Lung microvascular endothelial cell (primary cell): ENCODE measurements at regions not wholly inside any gene's neighbourhood (a gene's known extent, or its start where the extent isn't known, plus 50 kb on each side); places are given as distances from the start of the nearest gene placed in this dataset.

Source experiments
- DNase-seq, 2 donors: peaks; one replicate each; pipeline versions ENCODE4 v3.0.0 to v3.0.0-alpha.2; 2010; ENCODE audit warnings: low read depth in 2 of 2

DNA sequence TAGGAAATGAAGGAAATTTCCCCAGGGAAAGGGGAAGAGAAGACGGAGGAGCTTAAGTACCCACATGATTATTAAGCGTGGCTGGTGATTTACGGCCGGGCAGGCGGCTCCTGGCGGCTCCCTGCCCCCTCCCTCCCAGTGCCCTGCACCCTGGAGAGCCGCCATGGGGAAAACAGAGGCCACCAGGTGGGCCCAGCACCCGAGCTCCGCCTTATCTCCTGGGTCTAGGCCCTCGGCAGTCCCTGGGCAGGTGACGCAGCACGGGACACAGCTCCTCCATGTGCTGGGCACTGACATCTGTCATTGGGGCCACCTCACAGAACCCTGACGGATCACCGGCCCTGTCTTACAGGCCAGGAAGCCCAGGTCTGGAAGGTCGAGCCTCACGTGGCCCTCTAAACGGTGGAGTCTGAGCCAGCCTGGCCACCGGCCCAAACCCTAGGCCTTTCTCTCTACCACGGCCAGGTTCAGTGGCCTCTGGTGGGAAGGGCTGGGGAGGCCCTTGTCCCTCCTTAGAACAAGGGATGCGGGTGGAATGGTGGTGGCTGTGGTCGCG lies 60.2 kb upstream of the PPARA start:
- DNase-seq: peak; percentile 63 to 86

DNA sequence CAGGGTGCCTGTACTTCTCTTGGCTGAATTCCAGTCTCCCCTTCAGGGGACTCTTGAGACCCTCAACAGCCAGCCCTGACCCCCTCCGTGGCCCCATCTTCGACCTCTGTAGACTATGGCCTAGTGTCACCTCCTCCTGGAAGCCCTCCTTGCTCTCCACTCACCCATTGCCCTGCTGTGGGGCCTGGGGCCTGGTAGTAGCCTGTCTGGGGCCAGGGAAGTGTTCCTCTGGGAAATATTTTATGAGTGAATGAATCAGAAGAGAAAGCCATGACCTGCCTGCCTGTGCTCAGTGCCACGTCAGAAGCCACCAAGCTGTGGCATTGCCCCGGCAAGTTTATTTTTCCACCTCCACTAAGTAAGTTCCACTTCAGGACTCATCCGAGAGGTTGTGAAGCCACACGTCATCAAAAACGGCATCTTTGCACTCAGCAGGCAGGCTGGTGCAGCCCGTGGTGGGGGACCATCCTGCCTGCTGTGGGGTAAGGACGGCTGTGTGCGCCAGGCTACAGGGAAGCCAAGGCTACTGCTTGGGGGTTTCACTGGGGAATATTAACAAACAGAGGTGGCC lies 59.6 kb upstream of the PPARA start:
- peak in 1 of 2 donors; percentile 52 for DNase-seq

DNA sequence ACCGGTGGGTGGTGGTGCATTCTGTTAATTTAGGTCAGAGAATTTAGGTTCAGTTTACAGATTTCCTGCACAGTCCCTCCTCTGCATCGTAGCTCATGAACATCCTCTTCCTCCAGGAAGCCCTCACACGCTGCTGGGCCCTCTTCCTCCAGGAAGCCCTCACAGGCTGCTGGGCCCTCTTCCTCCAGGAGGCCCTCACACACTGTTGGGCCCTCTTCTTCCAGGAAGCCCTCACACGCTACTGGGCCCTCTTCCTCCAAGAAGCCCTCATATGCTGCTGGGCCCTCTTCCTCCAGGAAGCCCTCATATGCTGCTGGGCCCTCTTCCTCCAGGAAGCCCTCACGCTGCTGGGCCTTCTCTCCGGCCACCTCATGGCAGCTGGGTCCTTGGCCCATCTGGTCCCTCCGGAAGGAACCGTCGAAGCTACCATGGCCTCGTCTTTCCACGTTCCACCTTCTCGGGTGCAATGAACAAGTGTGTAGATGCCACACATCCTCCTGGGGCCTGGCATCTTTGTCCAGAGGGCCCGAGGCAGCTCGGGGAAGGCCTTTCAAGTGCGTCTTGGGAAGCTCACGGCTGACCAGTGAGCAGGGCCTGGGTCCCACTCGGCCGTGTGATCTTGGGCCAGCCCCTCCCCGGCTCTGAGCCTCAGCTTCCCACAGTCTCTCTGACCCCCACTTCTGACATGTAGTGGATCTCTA lies 58.9 kb upstream of the PPARA start:
- no peak for DNase-seq

DNA sequence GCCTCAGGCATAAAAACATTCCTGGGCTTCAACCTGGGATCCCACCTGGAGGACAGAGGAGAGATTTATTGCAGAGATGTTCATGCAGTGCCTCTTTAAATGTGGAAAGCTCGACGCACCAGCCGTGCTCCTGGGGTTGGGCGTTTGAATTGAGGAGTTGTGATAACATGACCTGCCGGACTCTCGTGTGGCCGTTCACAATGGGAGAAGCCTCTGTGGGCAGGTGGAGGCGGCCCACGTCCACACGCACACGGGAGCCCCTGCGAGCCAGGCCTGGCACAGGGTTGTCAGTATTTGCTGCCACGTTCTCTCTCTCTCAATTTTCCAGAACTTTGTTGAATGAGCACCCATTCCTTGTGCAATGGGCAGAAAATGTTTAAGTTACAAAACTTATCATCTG lies 58.3 kb upstream of the PPARA start:
- no peak for DNase-seq

DNA sequence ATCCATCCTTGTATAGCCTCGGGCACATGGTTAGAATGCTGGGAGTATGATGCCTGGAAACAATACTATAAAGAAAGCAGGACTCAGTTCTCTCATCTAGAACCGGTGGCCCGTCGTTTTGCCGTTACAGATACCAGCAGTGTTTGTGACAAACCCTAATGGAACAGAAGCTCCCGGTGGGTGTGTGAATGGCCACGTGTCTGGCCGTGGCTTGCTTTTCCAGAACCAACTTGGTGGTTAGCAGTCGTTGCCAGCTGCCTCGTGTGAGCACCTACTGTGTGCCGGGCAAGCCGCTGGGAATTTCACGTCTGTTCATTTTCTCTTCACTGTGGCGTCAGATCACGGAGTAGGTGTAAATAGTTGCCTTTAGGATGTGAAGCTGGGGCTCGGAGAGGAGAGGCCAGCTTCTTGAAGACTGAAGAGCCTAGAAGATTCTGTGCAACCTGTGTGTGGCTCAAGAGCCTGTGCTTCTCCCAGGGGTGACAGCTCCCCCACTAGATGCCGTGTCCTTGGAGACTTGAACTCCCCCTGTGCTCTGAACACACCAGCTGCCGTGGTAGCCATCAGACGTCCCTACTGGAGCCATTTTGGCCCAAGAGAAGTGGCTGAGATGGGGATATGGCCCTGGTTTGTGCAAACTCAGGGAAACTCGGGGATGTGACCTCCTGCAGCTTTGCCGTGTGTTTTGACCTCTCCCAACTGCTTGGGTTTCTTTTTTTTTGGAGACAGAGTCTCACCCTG lies 57.5 kb upstream of the PPARA start:
- DNase-seq: no peak

DNA sequence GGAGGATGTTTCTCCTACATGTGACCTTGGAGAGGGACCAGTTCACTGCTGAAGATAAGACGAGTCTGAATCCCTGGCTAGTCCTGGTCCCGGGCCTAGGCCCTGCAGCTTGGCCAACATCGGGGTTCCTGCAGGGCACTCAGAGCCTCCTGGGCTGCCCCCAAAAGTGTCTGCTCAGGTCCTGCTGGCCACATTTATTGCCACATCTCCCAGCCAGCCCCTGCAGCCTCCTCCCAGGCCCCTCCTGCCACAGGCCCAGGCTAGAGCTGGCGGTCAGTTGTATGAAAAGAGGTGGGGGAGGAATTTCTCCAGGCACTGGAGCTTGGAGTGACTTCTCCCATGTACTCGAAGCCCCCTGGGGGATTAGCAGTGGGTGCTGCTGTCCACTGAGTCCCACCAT lies 56.5 kb upstream of the PPARA start:
- no peak for DNase-seq

DNA sequence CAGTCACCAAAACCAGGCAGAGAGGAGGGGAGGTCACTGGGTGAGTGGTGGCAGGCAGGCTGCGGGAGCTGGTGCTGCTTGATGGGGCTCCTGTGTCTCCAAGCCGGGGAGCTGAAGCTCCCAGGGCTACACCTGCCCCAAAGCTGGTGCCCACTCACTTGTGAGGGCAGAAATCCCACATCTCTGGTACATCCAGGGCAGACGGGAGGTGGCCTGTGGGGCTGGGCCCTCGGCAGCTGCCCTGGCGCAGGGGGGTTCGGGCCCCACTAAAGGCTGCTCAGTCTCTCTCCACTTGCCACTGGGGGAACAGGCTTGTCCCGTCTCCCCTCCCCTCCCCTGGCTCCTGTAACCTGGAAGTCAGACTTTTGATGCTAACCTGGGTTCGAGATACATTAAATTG lies 55.6 kb upstream of the PPARA start:
- DNase-seq: no peak

DNA sequence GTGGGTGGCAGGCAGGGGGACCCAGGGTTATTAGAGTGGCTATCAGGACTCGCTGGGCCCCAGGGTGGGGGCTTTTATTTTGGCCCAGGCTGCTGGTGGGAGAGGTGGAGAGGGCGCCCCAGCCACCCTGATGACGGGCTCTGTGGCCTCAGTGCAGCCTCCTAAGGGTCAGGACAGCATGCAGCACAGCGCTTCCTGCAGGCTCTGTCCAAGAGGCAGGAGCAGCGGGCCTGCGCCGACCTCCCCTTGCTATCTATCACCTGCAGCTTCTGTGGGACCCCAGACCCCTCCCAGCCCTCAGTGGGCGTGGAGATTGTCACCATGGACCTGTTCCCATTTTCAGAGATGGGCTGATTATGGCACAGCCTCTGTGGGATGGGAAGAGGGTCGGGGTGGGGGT lies 54.3 kb upstream of the PPARA start:
- no peak for DNase-seq

DNA sequence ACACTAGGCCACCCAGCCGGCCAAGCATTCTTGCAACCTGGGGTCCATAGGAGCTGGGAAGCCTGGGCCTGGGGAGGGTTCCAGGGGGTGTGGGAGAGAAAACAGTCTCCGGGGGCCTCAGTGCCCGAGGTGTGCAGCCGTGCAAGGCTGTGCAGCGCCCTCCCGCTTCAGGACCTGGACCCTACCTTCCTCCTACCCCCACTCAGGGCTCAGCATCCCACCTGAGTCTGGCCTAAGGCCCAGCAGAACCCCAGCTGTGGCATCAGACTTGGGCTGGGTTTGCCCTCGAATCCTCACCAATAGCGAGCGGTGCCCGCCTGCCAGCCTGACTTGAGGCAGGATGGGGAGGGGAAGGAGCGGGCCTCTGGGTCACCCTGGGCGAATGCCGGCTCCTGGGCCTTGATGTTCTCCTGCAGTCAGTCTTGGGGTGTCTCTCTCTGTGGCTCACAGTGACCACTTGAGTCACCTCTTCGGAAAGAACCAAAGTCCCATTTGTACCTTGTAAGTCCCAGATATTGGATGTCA lies 53.6 kb upstream of the PPARA start:
- DNase-seq: no peak

DNA sequence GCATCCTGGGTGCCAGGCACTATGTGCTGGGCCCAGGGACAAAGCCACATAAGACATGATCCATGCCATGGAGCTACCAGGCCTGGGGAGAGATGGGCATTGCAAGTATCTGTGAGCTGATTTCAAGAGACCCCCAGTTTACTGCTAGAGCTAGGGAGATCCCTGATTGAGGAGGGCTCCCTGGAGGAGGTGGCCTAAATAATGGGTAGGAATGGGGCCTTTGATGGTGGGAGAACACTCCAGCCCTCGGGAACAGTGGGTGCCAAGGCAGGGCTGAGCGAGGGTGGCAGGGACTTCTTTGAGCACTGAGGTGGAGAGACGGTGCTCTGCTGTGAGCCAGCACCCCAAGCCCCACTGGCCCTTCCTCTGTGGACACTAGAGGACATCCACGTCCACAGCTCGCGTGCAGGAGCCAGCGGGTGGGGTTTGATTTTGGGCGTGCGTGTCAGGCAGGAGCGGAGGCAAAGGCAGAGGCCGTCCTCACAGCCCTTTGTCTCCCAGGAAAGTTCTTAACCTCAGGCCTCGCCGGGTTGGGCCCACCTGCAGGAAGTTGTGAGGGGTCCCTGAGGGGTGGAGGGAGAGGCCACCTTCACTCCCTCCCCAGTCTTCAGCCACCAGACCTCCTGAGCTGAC lies 52.9 kb upstream of the PPARA start:
- DNase-seq: no peak

DNA sequence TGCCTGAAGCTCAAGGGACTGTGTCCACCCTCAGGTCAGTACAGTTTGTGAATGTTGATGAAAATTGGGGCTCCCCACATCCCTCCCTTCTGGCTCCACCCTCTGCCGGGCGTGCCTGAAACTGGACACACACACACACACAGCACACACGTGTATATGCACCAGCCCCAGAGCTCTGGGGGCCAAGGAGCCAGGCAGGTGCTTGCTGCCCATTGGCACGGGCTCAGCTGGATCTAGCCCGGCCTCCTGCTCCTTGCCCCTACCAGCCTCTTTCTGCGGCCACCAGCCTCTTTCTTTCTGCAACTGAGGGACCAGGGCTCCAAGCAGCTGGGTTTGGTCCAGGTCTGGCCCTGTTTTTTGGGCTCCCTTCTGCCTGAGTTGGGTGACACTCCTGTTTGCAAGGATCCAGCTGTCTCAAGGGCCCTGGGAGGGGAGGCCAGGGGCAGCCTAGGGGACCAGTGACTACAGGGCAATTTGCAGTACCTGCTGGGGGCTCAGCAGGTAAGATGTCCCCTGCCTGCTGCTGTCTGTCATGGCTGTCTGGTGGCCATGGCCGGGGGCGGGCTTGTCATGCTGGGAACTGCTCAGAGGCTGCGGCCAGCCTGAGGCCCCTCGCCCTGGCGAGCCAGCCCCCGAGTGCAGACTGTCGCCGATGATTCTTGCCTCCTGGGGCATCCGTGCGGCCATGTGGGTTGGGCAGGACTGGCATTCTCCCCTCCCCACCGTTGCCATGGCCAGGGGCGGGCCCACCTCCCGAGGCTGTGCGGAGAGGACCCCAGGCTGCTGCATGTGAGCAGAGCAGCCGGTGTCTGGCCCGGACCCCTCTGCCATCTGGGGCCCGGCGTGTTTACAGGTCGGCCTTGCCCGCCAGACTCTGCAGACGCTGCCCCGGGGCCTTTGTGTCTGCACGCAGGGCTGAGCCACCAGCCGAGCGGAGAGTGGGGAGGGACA lies 51.5 kb upstream of the PPARA start:
- DNase-seq: no peak

DNA sequence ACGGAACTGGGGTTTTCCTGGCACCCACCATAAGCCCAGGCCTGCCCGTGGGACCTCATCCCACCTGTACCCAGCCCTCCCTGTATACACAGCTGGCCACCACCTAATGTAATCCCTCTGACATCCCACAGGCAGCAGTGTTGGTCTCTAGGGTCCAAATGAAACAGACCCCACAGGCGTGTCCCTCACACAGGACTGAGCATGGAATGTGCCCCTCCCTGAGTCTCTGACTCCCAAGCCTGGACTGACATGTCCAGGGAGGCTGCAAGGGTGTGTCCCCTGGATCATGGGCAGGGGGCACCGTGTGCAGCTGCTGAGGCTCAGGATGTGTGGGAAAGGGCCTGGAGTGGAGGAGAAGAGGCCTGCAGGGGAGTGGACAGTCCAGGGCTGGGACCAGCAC lies 50.6 kb upstream of the PPARA start:
- DNase-seq: no peak

DNA sequence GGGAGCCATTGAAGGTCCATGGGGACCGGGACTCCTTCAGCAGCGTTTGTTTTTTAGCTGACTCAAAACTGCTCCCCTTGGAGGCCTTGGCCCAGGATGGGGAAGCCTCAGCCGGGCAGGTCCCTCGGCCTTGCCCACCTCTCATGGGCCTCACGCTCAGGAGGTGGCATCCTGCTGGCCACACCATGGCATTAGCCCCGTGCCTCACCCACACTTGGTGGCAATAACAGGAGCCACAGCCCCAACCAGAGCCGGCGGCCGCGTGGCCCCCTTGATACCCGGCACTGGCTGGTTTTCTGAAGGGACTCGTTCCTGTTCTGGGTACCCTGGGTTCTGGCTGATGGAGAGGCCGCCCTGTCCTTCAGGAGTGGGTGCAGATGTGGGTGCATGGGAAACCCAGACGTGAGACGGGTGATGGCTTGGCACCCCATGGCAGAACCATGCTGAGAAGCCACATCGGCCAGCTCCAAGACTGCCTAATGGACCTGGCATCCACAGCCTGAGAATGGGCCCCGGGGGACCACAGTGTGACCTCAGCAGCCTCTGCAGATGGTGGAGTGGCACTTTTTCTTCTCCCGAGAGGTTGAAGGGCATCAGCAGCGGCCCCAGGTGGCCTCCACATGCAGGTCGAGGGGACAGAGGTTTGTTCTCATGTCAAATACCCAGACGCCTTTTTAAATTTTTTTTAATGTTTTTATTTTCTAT lies 49.8 kb upstream of the PPARA start:
- no peak for DNase-seq
